Breast epithelium (tissue), 4 donors: ENCODE measurements at regions not wholly inside any gene's neighbourhood (a gene's known extent, or its start where the extent isn't known, plus 50 kb on each side); places are given as distances from the start of the nearest gene placed in this dataset.

Experiments used
- DNase-seq, 2 donors: peaks; one replicate each; pipeline ENCODE4 v3.0.0-alpha.2; 2019; ENCODE audit warnings: low spot score in 2 of 2
- H3K27ac ChIP-seq, 2 donors: fragments of 200-600 bp; sonication (generic) in 1 of 2; one replicate each; pipeline ENCODE4 v1.5.1; 2016 to 2019; ENCODE audit warnings: mild to moderate bottlenecking in 1 of 2
- H3K27me3 ChIP-seq, 2 donors: fragments of 200-600 bp; sonication (generic) in 1 of 2; one replicate each; pipeline versions ENCODE4 v1.5.1 to v1.6.0; 2017 to 2019; ENCODE audit warnings: control low read depth in 1 of 2, mild to moderate bottlenecking in 1 of 2
- H3K36me3 ChIP-seq: fragments of 200-600 bp; one replicate; pipeline ENCODE4 v1.5.1; 2019
- H3K4me1 ChIP-seq, 2 donors: fragments of 200-600 bp; sonication (generic); one replicate each; pipeline ENCODE4 v1.5.1; 2016 to 2019; ENCODE audit warnings: control low read depth in 1 of 2
- H3K4me3 ChIP-seq, 3 donors: fragments of 200-600 bp; sonication (generic); 1 replicate in 2 of 3; 2 replicates in 1 of 3; pipeline ENCODE4 v1.5.1; 2016 to 2019; ENCODE audit warnings: mild to moderate bottlenecking in 3 of 3, moderate library complexity in 2 of 3
- H3K9me3 ChIP-seq, 2 donors: fragments of 200-600 bp; sonication (generic) in 1 of 2; one replicate each; pipeline ENCODE4 v1.5.1; 2016 to 2019; ENCODE audit warnings: control low read depth in 1 of 2
- POLR2A ChIP-seq: fragments of 450-650 bp; IDR thresholded peaks from one replicate; pipeline ENCODE4 v1.6.1; 2016; ENCODE audit warnings: antibody characterized with exemption, mild to moderate bottlenecking, moderate library complexity
- POLR2AphosphoS5 ChIP-seq, 3 donors: sonication (generic); formaldehyde crosslinking; IDR thresholded peaks; one replicate each; pipeline ENCODE4 v1.6.1; 2017; ENCODE audit warnings: antibody characterized with exemption in 3 of 3
- intact Hi-C: fragments of 100-400 bp; cut with DNase I; formaldehyde crosslinking; loops from one replicate; pipeline ENCODE4 v1.15.1; 2023; ENCODE audit warnings: low total_unique reads
- TF ChIP-seq, protein P1 (sequence below), 3 donors: fragments of 450-650 bp; IDR thresholded peaks; one replicate each; pipeline ENCODE4 v1.5.1; 2016 to 2017; ENCODE audit warnings: antibody characterized with exemption in 3 of 3, mild to moderate bottlenecking in 3 of 3, moderate library complexity in 3 of 3

DNA sequence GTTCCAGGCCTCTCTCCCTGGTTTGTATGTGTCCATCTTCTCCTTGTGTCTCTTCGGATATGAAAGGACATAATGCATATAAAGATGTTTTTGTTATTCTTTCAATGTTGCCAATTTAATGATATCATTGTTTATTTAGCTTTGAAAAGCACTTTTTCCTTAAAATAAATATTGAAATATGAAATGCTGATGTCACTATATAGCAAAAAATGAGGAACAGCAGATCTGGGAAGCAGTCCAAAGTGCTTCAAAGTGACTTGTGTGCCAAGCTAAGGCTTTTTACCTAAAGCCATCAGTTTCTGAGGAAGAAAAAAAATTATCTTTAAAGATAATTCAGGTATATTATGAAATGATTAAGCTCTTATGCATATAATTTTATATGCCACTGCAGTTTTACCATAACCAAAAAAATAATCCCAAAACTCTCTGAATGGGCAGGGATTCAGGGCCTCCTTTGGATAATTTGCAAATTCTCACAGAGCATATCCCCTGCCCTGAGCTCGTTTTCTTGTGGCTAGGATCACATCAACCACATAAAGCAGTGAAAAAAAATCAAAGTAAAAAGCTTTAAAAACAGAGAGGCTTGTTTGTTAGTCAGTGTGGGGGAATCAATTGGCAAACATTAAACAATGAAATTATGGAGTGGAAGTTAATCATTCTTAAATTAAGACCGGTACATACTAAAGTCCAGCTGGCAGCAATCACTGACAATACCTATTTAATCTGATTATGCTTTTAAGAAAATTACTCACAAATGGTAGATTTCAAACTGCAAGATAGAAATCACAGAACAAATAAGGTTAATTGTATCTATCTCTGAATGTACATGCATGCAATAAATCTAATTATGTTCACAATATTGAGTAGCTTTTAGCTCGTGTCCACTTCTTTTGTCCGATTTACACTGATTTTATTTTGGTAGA, 1027.9 kb upstream of the ADGRB3 start:
- Histone ChIP-seq H3K9me3 (no peaks in the 10 kb centered on the region), H3K27ac (no peak overlapping the region), H3K36me3 (no peaks in the 10 kb centered on the region), H3K4me3 (no peak overlapping the region), H3K27me3 (no peaks in the 10 kb centered on the region), H3K4me1 (no peaks in the 10 kb centered on the region)
- TF ChIP-seq POLR2AphosphoS5 (IDR thresholded peaks at IDR 0.05) (no peak), POLR2A (no peak)
- TF ChIP-seq, protein P1, sequence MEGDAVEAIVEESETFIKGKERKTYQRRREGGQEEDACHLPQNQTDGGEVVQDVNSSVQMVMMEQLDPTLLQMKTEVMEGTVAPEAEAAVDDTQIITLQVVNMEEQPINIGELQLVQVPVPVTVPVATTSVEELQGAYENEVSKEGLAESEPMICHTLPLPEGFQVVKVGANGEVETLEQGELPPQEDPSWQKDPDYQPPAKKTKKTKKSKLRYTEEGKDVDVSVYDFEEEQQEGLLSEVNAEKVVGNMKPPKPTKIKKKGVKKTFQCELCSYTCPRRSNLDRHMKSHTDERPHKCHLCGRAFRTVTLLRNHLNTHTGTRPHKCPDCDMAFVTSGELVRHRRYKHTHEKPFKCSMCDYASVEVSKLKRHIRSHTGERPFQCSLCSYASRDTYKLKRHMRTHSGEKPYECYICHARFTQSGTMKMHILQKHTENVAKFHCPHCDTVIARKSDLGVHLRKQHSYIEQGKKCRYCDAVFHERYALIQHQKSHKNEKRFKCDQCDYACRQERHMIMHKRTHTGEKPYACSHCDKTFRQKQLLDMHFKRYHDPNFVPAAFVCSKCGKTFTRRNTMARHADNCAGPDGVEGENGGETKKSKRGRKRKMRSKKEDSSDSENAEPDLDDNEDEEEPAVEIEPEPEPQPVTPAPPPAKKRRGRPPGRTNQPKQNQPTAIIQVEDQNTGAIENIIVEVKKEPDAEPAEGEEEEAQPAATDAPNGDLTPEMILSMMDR (IDR thresholded peaks at IDR 0.05): no peak
- no peak for DNase-seq
- intact Hi-C loops: no loop called here

DNA sequence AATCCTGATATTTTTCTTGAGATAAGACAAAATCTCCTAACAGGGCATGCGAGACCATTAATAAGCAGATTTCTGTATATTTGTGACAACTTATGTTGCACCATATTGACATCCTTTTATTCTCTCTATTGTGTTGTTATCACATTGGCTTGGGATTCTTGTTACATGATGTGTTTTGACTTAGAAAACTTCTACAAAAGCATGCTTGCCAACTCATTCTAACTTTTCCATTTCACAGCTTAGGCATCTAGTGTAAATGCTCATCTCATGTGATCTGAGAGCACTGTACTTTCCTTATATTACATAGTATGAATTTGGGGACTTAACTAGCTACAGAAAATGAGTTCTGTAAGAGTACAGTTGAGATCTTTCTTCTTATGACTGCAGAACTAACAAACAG, 1040.7 kb upstream of the ADGRB3 start:
- no peak for DNase-seq
- Histone ChIP-seq H3K4me1 (no peaks in the 10 kb centered on the region), H3K27me3 (no peaks in the 10 kb centered on the region), H3K36me3 (no peaks in the 10 kb centered on the region), H3K4me3 (no peak overlapping the region), H3K27ac (no peak overlapping the region), H3K9me3 (no peaks in the 10 kb centered on the region)
- intact Hi-C loops: no loop called here
- TF ChIP-seq, protein P1 (IDR thresholded peaks at IDR 0.05): no peak
- TF ChIP-seq POLR2A: no peak
- no peak for TF ChIP-seq POLR2AphosphoS5 (IDR thresholded peaks at IDR 0.05)

DNA sequence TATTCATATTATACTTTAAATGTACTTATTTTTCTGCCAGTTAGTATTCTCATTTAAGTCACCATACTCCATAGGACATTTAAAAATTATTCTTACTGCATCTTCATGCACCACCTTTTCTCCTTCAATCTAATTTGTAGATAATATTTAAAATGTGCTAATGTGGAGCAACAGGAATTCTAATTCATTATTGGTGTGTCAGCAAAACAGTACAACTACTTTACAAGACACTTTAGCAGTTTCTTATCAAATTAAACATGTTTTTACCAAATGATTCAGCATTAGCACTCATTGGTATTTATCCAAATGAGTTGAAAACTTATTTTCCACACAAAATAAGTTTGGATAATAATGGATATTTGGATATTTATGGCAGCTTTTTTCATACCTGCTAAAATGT, 1041.8 kb upstream of the ADGRB3 start:
- no peak for DNase-seq
- no peaks in the 10 kb centered on the region for H3K36me3 ChIP-seq
- no peak overlapping the region for H3K4me3 ChIP-seq
- no peak overlapping the region for H3K27ac ChIP-seq
- intact Hi-C loops: no loop called here
- no peaks in the 10 kb centered on the region for H3K27me3 ChIP-seq
- H3K9me3 ChIP-seq: no peaks in the 10 kb centered on the region
- TF ChIP-seq, protein P1 (IDR thresholded peaks at IDR 0.05): no peak
- TF ChIP-seq POLR2AphosphoS5 (IDR thresholded peaks at IDR 0.05): no peak
- TF ChIP-seq POLR2A: no peak
- no peaks in the 10 kb centered on the region for H3K4me1 ChIP-seq

DNA sequence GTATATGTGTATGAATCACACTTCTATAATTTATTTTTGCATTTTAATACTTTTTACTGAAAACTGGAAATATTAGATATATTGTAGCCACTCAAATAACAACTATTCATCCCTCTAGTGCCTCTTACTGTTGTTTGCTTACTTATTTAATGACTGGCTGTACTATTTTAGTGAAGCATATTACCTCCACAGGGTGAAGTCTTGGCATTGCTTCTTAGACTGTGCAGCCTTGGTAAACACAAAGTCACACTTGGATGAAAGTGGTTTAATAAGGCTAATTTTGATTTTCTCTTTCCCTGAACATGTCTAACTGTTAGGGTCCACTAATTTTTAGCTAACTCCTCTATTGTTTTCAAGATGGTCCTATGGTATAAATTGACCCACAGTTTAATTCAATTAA, 1043.2 kb upstream of the ADGRB3 start:
- Histone ChIP-seq H3K27me3 (no peaks in the 10 kb centered on the region), H3K9me3 (peaks cover 0 to 4% of the 10 kb centered on the region in 2 donors), H3K4me1 (no peaks in the 10 kb centered on the region), H3K27ac (no peak overlapping the region), H3K4me3 (no peak overlapping the region), H3K36me3 (no peaks in the 10 kb centered on the region)
- no peak for DNase-seq
- intact Hi-C loops: no loop called here
- TF ChIP-seq POLR2AphosphoS5 (IDR thresholded peaks at IDR 0.05) (no peak), POLR2A (no peak)
- TF ChIP-seq, protein P1 (IDR thresholded peaks at IDR 0.05): no peak

DNA sequence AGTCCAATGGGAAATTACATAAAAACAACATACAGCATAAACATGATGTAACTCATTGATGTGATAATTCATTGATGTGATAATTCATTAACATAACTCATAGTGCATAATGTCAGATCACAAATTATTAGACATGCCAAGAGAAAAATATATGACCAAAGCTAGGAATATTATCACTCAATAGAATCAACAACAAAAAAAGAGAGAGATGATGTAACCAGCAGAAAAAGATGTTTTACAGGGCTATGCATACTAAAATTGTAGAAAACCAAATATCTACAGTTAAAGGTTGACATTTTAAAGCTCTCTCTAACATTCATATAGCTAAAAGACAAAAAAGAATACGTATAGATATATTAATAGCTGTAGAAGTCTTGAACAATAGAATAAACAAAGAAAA, 1067.2 kb upstream of the ADGRB3 start:
- Histone ChIP-seq H3K27ac (no peak overlapping the region), H3K9me3 (no peaks in the 10 kb centered on the region), H3K27me3 (no peaks in the 10 kb centered on the region), H3K4me3 (no peak overlapping the region), H3K36me3 (no peaks in the 10 kb centered on the region), H3K4me1 (no peaks in the 10 kb centered on the region)
- DNase-seq: no peak
- intact Hi-C loops: no loop called here
- no peak for TF ChIP-seq POLR2A
